Fibroblast of lung (primary cell): ENCODE measurements at regions not wholly inside any gene's neighbourhood (a gene's known extent, or its start where the extent isn't known, plus 50 kb on each side); places are given as distances from the start of the nearest gene placed in this dataset.

Source experiments
- CTCF ChIP-seq, 2 donors: IDR thresholded peaks in 1 of 2; conservative IDR thresholded peaks in 1 of 2; 1 replicate in 1 of 2; 2 replicates in 1 of 2; pipeline ENCODE4 v1.5.1; 2011 to 2012; ENCODE audit warnings: low read length in 2 of 2, control low read depth in 1 of 2, inconsistent platforms in 1 of 2, low read depth in 1 of 2, mild to moderate bottlenecking in 1 of 2
- EZH2 ChIP-seq: IDR thresholded peaks from 2 replicates; pipeline ENCODE4 v1.5.1; 2012; ENCODE audit warnings: low read length, control low read depth, mild to moderate bottlenecking; ENCODE audit errors: missing control alignments

- TF ChIP-seq CTCF (conservative IDR thresholded peaks at IDR 0.05 in 1 of 2, IDR thresholded peaks at IDR 0.05 in 1 of 2; ENCODE audit: low read depth in 1 of 2, low read length in 2 of 2): no peak
- no peak for TF ChIP-seq EZH2
Observed at GRCh38 chr5:20050262-20050661, 62.3 kb upstream of the CDH18 start.
